ENCODE measurements at regions not wholly inside any gene's neighbourhood (a gene's known extent, or its start where the extent isn't known, plus 50 kb on each side); places are given as distances from the start of the nearest gene placed in this dataset.

DNA sequence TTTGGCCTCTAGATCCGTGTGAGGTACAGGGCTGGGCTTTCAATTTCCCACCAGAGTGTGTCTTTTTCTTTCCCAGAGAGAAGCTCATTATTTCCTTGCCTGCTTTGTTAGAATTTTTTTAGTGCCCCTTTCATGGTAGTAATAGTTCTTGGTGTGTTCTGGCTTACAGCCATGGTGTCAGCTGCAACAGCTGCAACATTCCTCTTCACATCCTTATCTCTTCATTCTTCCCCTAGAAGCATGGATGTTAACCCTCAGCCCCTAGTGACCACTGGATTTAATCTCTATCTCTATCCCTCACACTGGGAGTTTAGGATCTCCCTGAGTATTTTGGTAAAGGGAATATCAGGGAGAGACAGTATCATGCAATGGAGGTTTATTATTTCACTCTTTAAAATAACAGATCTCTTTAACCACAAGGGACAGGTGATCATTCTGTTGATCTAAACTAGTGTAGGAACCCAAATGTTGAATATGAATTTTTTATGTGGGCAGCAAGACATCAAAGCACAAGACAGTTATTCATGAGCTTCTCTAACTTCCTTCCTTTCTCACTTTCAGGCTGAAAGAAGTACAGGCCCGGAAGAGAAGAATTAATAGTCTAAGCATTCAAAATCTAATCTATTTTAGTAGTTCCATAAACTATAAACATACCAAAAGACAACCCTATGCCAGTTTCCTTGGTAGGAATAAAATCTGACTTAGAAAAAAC lies 160.2 kb downstream of the FAM170A start:
- H3K4me3 ChIP-seq (ENCODE audit: control insufficient read depth, low read depth, low read length): no peak overlapping the region
- no peak for TF ChIP-seq CTCF (IDR thresholded peaks at IDR 0.05; ENCODE audit: control insufficient read depth, insufficient read depth, low read depth, low read length, missing control alignments)
- no peak for DNase-seq (ENCODE audit: low read depth)

DNA sequence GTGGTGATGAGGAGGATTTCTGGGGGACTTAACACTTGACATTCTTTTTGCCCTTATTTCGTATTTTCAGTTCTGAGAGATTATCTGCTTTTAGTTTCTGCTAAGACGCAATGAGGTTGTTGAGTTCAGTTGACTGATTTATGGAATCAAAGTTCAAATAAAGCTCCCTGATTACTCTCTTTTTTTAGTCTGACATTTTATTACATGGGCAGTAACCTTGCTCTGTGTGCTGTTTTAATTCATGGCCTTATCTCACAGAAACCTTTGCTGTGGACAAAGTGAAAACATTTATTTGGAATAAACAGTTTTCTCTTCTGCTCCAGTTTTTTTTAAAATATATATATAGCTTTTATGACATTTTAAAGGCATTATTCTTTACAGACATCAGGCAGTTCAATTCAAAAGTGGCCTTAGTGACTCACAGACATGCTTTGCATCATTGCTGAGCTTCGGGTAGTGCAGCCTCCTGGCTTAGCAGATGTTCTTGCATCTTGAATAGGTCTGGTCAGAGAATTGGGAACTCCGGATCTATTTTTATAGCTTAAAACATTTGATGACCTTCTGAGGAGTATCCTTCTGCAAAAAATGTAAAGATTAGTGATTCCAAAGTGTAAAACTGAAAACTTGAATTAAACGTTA lies 162.9 kb downstream of the FAM170A start:
- H3K4me3 ChIP-seq (ENCODE audit: control insufficient read depth, low read depth, low read length): no peak overlapping the region
- no peak for DNase-seq (ENCODE audit: low read depth)
- TF ChIP-seq CTCF (IDR thresholded peaks at IDR 0.05; ENCODE audit: control insufficient read depth, insufficient read depth, low read depth, low read length, missing control alignments): no peak

DNA sequence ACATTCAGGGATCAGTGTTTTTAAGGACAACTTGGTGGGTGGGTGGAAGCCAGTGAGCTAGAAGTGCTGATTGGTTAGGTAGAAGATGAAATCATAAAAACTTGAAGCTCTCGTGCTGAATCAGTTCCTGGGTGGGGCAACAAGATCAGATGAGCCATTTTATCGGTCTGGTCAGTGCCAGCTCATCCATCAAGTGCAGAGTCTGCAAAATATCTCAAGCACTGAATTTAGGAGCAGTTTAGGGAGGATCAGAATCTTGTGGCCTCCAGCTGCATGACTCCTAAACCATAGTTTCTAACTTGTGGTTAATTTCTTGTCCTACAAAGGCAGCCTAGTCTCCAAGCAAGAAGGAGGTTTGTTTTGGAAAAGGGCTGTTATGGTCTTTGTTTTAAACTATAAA lies 166.4 kb downstream of the FAM170A start:
- H3K4me3 ChIP-seq (ENCODE audit: control insufficient read depth, low read depth, low read length): no peak overlapping the region
- no peak for TF ChIP-seq CTCF (IDR thresholded peaks at IDR 0.05; ENCODE audit: control insufficient read depth, insufficient read depth, low read depth, low read length, missing control alignments)
- DNase-seq (ENCODE audit: low read depth): no peak

GRCh38 chr5:119801570-119801969 lies 172.2 kb downstream of the FAM170A start:
- no peak for TF ChIP-seq CTCF (IDR thresholded peaks at IDR 0.05; ENCODE audit: control insufficient read depth, insufficient read depth, low read depth, low read length, missing control alignments)
- no peak overlapping the region for H3K4me3 ChIP-seq (ENCODE audit: control insufficient read depth, low read depth, low read length)
- DNase-seq (ENCODE audit: low read depth): no peak

- H3K4me3 ChIP-seq (ENCODE audit: control insufficient read depth, low read depth, low read length): no peak overlapping the region
- DNase-seq (ENCODE audit: low read depth): no peak
- no peak for TF ChIP-seq CTCF (IDR thresholded peaks at IDR 0.05; ENCODE audit: control insufficient read depth, insufficient read depth, low read depth, low read length, missing control alignments)
Measured at GRCh38 chr5:119808024-119808423, 178.7 kb downstream of the FAM170A start.

GRCh38 chr5:119808474-119808873 lies 179.1 kb downstream of the FAM170A start:
- no peak for TF ChIP-seq CTCF (IDR thresholded peaks at IDR 0.05; ENCODE audit: control insufficient read depth, insufficient read depth, low read depth, low read length, missing control alignments)
- H3K4me3 ChIP-seq (ENCODE audit: control insufficient read depth, low read depth, low read length): no peak overlapping the region
- no peak for DNase-seq (ENCODE audit: low read depth)

All from AG09309 (cell line).